Stimulated activated CD8-positive, alpha-beta memory T cell treated with anti-CD3 and anti-CD28 coated beads, Interleukin-15, amount 100 ng/mL, for 24 hours (primary cell): ENCODE measurements at regions not wholly inside any gene's neighbourhood (a gene's known extent, or its start where the extent isn't known, plus 50 kb on each side); places are given as distances from the start of the nearest gene placed in this dataset.

ENCODE experiments used
- DNase-seq: peaks from one replicate; pipeline ENCODE4 v3.0.0-alpha.2; 2020; ENCODE audit warnings: low read depth

GRCh38 chr7:68306692-68307107, 1291.6 kb upstream of the AUTS2 start:
- no peak for DNase-seq

GRCh38 chr7:68309271-68309670, 1289.0 kb upstream of the AUTS2 start:
- DNase-seq: no peak

GRCh38 chr7:68309806-68310205, 1288.5 kb upstream of the AUTS2 start:
- DNase-seq: no peak

- no peak for DNase-seq
Observed at GRCh38 chr7:68311958-68312357, 1286.3 kb upstream of the AUTS2 start.

GRCh38 chr7:68313806-68314205, 1284.5 kb upstream of the AUTS2 start:
- DNase-seq: no peak

- no peak for DNase-seq
Observed at GRCh38 chr7:68314208-68314607, 1284.1 kb upstream of the AUTS2 start.

GRCh38 chr7:68317476-68317875, 1280.8 kb upstream of the AUTS2 start:
- no peak for DNase-seq

GRCh38 chr7:68319061-68319460, 1279.2 kb upstream of the AUTS2 start:
- DNase-seq: no peak

GRCh38 chr7:68321076-68321639, 1277.1 kb upstream of the AUTS2 start:
- DNase-seq: no peak

- no peak for DNase-seq
Observed at GRCh38 chr7:68321776-68322496, 1276.3 kb upstream of the AUTS2 start.

- DNase-seq: no peak
Observed at GRCh38 chr7:68324621-68325020, 1273.7 kb upstream of the AUTS2 start.

- no peak for DNase-seq
Observed at GRCh38 chr7:68334216-68334615, 1264.1 kb upstream of the AUTS2 start.

- DNase-seq: no peak
Observed at GRCh38 chr7:68334636-68335272, 1263.5 kb upstream of the AUTS2 start.

GRCh38 chr7:68336594-68336993, 1261.7 kb upstream of the AUTS2 start:
- DNase-seq: no peak

GRCh38 chr7:68348401-68348800, 1249.9 kb upstream of the AUTS2 start:
- DNase-seq: no peak

GRCh38 chr7:68362745-68363518, 1235.3 kb upstream of the AUTS2 start:
- no peak for DNase-seq

GRCh38 chr7:68364886-68365625, 1233.2 kb upstream of the AUTS2 start:
- DNase-seq: no peak

- no peak for DNase-seq
Observed at GRCh38 chr7:68371985-68372384, 1226.3 kb upstream of the AUTS2 start.

- DNase-seq: no peak
Observed at GRCh38 chr7:68376131-68376661, 1222.1 kb upstream of the AUTS2 start.

- DNase-seq: no peak
Observed at GRCh38 chr7:68381731-68382130, 1216.5 kb upstream of the AUTS2 start.

GRCh38 chr7:68384581-68384980, 1213.7 kb upstream of the AUTS2 start:
- no peak for DNase-seq

- DNase-seq: no peak
Observed at GRCh38 chr7:68393051-68393450, 1205.2 kb upstream of the AUTS2 start.
